Adrenal gland (tissue), 5 donors: ENCODE measurements at regions not wholly inside any gene's neighbourhood (a gene's known extent, or its start where the extent isn't known, plus 50 kb on each side); places are given as distances from the start of the nearest gene placed in this dataset.

Source experiments
- POLR2A ChIP-seq, 2 donors: fragments of 450-650 bp; IDR thresholded peaks; one replicate each; pipeline ENCODE4 v1.6.1; 2017; ENCODE audit warnings: antibody characterized with exemption in 2 of 2, mild to moderate bottlenecking in 2 of 2, moderate library complexity in 1 of 2
- TF ChIP-seq, protein P1 (sequence below), 6 experiments: fragments of 450-650 bp in 4 of 6; fragments of 200-600 bp in 2 of 6; sonication (generic) in 1 of 6; IDR thresholded peaks; 1 replicate in 5 of 6; 2 replicates in 1 of 6; pipeline versions ENCODE4 v1.5.1 to v1.8.0; 2016 to 2021; ENCODE audit warnings: antibody characterized with exemption in 6 of 6, mild to moderate bottlenecking in 2 of 6, moderate library complexity in 1 of 6
- donor health status: DM: no; HTN: no; CAD: no.

DNA sequence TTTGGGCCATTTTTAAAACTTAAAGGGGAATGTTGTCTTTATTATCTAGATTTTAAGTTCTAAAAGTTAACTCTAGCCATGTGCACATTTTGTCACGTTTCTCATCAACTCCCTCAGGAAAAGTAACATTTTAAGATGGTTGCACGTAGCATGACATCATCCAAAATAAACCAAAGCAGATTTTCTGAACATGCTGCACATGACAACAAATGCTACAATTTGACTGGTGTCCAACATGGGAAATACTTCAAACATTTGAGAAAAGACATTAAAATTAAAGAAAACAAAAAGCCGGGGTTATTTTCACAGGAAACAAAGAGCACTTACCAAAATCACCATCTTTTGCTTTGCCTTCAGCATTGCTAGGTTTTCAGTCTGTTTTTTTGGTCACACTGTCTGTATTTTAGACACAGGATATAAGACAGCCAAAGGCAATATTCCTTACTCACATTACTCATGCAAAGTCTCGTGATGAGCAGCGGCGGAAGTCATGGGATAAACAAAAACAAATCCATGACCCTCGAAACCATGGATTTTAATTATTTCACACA is 51.3 kb upstream of the RND3 start:
- TF ChIP-seq POLR2A (IDR thresholded peaks at IDR 0.05) = no peak
- TF ChIP-seq, protein P1, sequence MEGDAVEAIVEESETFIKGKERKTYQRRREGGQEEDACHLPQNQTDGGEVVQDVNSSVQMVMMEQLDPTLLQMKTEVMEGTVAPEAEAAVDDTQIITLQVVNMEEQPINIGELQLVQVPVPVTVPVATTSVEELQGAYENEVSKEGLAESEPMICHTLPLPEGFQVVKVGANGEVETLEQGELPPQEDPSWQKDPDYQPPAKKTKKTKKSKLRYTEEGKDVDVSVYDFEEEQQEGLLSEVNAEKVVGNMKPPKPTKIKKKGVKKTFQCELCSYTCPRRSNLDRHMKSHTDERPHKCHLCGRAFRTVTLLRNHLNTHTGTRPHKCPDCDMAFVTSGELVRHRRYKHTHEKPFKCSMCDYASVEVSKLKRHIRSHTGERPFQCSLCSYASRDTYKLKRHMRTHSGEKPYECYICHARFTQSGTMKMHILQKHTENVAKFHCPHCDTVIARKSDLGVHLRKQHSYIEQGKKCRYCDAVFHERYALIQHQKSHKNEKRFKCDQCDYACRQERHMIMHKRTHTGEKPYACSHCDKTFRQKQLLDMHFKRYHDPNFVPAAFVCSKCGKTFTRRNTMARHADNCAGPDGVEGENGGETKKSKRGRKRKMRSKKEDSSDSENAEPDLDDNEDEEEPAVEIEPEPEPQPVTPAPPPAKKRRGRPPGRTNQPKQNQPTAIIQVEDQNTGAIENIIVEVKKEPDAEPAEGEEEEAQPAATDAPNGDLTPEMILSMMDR (IDR thresholded peaks at IDR 0.05) = no peak
